Ureter (tissue), 1 donor: ENCODE measurements at regions not wholly inside any gene's neighbourhood (a gene's known extent, or its start where the extent isn't known, plus 50 kb on each side); places are given as distances from the start of the nearest gene placed in this dataset.
"Not testable (repeated sequence)": the region's sequence is repeated elsewhere in the genome, so short reads cannot be mapped to it uniquely, and the experiment has no call there.

Experiments used
- DNase-seq: peaks from one replicate; pipeline ENCODE4 v3.0.0-alpha.2; 2020; ENCODE audit warnings: low spot score
- donor health status: DM: yes; HTN: yes; CAD: no.

GRCh38 chr2:147420947-147421675, 423.7 kb upstream of the ACVR2A start:
- no peak for DNase-seq

GRCh38 chr2:147420517-147420916, 424.3 kb upstream of the ACVR2A start:
- no peak for DNase-seq

- no peak for DNase-seq
Measured at GRCh38 chr2:147416099-147416498, 428.7 kb upstream of the ACVR2A start.

DNA sequence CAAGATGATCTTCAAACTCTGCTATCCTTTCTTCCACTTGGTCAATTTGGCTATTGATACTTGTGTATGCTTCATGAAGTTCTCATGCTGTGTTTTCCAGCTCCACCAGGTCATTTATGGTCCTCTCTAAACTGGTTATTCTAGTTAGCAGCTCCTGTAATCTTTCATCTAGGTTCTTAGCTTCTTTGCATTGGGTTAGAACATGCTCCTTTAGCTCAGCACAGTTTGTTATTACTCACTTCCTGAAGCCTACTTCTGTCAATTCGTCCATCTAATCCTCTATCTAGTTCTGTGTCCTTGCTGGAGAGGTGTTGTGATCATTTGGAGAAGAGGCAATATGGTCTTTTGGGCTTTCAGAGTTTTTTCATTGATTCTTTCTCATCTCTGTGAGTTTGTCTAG, 430.2 kb upstream of the ACVR2A start:
- DNase-seq = not testable (repeated sequence)

- DNase-seq = no peak
Measured at GRCh38 chr2:147408357-147408756, 436.5 kb upstream of the ACVR2A start.

GRCh38 chr2:147405651-147406050, 439.2 kb upstream of the ACVR2A start:
- no peak for DNase-seq

DNA sequence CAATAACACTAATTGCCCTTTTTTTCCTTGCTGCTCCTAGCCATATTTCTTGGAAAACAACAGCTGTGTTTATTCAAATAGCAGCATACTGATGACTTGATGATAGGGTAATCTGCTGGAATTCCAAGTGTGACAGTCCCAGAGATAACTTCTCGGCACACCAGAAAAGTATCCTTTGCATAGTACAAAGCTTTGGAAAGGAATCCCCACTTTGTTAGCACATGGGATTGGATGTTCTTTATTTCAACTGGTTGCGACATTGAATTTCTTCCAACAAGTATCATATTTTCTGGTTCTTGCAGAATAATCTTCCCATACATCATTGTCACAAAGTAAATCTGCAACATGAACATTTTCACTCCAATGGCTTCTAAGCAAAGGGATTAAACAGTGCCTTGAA, 445.8 kb upstream of the ACVR2A start:
- no peak for DNase-seq

GRCh38 chr2:147398301-147398700, 446.5 kb upstream of the ACVR2A start:
- DNase-seq = no peak

DNA sequence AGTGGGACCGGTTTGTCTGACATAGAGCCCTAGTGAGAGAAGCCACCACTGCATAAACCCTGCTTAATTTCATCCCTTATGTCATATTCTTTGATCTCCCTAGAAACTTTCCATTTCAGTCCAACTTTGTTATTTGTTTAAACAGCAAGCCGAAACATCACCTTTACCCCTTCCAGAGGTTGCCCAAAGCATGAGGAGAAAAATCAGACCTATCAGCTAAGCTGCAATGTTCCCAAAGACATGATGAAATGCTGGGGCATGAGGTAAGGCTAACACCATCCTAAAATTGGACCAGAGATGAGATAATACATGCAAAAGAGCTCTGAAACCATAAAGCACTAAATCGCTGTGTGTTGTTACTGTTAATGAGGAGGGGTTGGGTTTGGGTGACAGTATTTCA, 447.9 kb upstream of the ACVR2A start:
- no peak for DNase-seq

DNA sequence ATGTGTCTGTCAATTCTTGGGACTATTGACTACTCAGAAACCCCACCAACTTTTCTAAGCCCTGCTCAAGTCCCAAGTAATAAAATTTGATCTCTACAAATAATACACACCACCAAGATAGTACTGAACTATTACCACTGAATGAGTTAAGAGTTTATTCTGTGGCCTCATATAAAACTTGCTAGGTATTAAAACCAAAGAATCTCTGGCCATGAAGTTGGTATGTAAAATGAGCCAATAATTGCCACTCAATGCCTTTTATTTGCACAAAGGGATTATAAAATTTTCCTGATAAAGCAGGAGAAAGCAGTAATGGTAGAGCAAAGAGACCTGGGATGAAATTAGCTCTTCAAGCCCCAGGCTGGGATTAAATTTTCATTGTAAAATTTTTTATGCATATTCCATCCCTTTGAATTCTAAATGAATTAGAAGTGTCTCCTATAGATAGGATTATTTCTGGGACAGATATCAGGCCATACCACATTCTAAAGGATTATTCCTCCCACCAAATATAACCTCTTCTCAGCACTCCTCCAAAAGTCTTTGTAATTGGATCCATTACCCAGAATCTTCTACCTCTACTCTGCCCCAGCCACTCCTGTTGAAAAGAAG, 450.5 kb upstream of the ACVR2A start:
- DNase-seq = no peak

DNA sequence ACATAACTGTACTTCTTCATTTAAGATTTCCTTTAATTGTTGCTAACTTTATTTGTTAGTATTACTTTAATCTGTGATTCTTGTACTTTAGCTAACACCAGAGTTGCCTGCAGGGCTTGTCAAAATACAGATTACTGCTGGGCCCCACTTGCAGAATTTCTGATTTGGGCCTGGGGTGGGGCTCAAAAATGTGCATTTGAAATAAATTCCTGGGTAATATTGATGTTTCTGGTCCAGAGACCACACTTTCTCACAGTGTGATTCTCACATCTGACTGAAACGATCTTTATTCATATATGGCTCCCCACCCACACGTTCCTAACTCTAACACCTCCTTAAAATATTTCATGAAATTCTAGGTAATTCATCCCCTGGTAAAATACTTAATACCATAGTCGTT, 452.6 kb upstream of the ACVR2A start:
- DNase-seq = no peak

GRCh38 chr2:147390475-147390874, 454.4 kb upstream of the ACVR2A start:
- DNase-seq = no peak

- no peak for DNase-seq
Measured at GRCh38 chr2:147389218-147389617, 455.6 kb upstream of the ACVR2A start.

- DNase-seq = no peak
Measured at GRCh38 chr2:147388217-147388616, 456.6 kb upstream of the ACVR2A start.

DNA sequence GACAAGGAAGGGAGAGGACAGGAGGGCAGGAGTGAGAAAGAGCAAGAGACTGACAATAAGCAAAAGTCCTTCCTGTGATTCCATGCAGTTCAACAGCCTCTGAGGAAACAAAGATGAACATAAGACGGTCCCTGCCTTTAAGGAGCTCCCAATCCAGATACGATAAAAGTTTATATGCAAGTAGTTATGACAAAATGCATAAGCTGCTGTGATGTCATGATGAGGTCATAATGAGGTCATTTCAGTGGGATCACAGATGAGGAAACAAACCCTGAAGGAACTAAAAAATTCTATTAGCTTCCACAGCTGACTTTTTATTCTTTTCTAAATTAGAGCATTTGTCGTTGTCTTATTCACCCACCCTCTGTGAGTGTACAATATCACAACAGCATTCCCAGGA, 458.5 kb upstream of the ACVR2A start:
- DNase-seq = no peak

GRCh38 chr2:147385600-147385999, 459.2 kb upstream of the ACVR2A start:
- no peak for DNase-seq

GRCh38 chr2:147384659-147385058, 460.2 kb upstream of the ACVR2A start:
- no peak for DNase-seq

GRCh38 chr2:147382322-147382948, 462.4 kb upstream of the ACVR2A start:
- DNase-seq = peak; percentile 69

DNA sequence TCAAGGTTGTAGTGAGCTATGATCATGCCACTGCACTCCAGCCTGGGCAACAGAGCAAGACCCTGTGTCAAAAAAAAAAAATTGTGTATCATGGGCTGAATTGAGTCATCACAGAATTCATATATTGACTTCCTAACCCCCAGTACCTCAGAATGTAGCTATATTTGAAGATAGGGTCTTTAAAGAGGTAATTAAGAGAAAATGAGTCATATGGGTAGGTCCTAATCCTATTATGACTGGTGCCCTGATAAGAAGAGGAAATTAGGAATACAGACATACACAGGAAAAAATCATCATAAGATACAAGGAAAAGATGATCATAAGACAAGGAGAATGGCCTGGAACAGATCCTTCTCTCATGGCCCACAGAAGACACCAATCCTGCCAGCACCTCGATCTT, 466.4 kb upstream of the ACVR2A start:
- DNase-seq = no peak

- no peak for DNase-seq
Measured at GRCh38 chr2:147375073-147375472, 469.8 kb upstream of the ACVR2A start.

DNA sequence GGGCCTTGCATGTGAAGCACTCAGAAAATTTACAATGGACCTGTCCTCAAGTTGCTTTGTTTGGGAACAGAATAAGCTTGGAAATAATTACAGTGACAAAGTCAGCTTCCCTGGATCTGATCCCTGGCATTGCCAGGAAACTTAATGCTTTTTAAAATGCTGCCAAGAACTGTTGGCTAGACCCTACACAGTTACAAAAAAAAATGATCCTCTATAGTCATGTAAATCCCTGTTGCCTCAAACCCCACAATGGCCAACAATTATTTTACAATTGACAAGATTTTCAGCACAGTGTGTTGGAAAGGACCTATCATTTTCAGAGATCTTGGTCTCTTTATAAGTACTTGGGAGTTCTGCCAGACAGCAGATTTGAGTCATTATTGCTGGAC, 470.4 kb upstream of the ACVR2A start:
- no peak for DNase-seq

GRCh38 chr2:147373800-147374422, 470.9 kb upstream of the ACVR2A start:
- DNase-seq = no peak

- no peak for DNase-seq
Measured at GRCh38 chr2:147368306-147368705, 476.5 kb upstream of the ACVR2A start.
